ENCODE measurements at regions not wholly inside any gene's neighbourhood (a gene's known extent, or its start where the extent isn't known, plus 50 kb on each side); places are given as distances from the start of the nearest gene placed in this dataset.

GRCh38 chr2:38233231-38233983, 143.7 kb downstream of the ATL2 start:
- TF ChIP-seq EZH2 (IDR thresholded peaks at IDR 0.05; ENCODE audit: low read depth, unreplicated experiment) (no peak), CTCF (conservative IDR thresholded peaks at IDR 0.05; ENCODE audit: low read depth in 2 of 2) (peak; percentile 29 to 52), ETS1 (IDR thresholded peaks at IDR 0.05) (no peak), EZH2phosphoT487 (IDR thresholded peaks at IDR 0.05; ENCODE audit: unreplicated experiment) (no peak), POLR2AphosphoS5 (IDR thresholded peaks at IDR 0.05; ENCODE audit: low read depth) (no peak), CREB1 (CRISPR knock-in tag; IDR thresholded peaks at IDR 0.05; ENCODE audit: low read depth) (no peak), ZNF331 (CRISPR knock-in tag; IDR thresholded peaks at IDR 0.05; ENCODE audit: low read depth) (no peak), REST (IDR thresholded peaks at IDR 0.05; ENCODE audit: unreplicated experiment) (no peak), ZNF114 (CRISPR knock-in tag; IDR thresholded peaks at IDR 0.05) (no peak), JUNB (IDR thresholded peaks at IDR 0.05; ENCODE audit: unreplicated experiment) (no peak), STAT1 (IDR thresholded peaks at IDR 0.05; ENCODE audit: unreplicated experiment) (no peak)

Measured in GM23338 (cell line).